ENCODE measurements at regions not wholly inside any gene's neighbourhood (a gene's known extent, or its start where the extent isn't known, plus 50 kb on each side); places are given as distances from the start of the nearest gene placed in this dataset.

DNA sequence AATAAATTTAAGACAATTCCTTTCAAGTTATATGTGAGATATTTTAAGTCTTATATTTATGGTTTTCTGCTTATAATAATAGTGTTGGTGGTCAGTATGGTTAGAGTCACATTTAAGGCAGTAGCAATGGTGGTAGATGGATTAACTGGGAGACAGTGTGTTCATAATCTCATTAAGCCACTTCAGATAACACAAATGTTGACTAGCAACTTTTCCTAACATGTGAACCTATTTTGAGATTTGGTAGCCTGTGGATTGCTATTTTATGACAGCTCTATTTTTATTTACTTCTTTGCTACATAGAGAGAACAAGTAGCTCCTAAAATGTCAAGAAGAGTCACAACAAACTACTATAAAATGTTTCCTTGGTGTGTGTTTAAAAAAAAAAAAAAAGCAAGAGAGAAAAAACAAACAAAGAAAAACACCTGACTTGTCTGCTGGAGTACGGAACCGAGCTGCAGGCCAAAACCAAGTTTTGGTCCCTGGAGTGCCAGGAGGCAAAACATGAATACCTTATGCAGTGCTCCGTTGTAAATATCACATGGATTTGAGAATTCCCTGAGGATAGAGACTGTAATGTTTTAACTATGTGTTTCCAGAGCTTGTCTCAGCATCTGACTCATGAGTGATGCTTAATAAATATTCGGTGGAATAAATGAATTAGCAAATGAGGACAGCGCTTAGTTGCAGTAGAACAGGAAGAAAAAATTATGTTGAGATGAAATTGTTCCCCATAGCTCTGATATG is 457.1 kb upstream of the ROBO2 start:
- 63% methylated on average over 5 of the region's 5 CpGs for WGBS
- Histone ChIP-seq H3K36me3 (no peaks in the 10 kb centered on the region), H3K9me3 (no peaks in the 10 kb centered on the region), H3K27ac (replicated peaks in 1 of 4) (no peak overlapping the region), H3K4me1 (no peaks in the 10 kb centered on the region), H3K4me3 (no peak overlapping the region), H3K27me3 (no peaks in the 10 kb centered on the region)
- intact Hi-C loops (cut with DNase I), result no loop called here
- no peak for DNase-seq (ENCODE audit: extremely low spot score)
- TF ChIP-seq POLR2A (IDR thresholded peaks at IDR 0.05; ENCODE audit: low read depth), result no peak
- no peak for TF ChIP-seq POLR2AphosphoS5 (IDR thresholded peaks at IDR 0.05)
- no peak for TF ChIP-seq EP300 (IDR thresholded peaks at IDR 0.05)
- TF ChIP-seq, protein P1, sequence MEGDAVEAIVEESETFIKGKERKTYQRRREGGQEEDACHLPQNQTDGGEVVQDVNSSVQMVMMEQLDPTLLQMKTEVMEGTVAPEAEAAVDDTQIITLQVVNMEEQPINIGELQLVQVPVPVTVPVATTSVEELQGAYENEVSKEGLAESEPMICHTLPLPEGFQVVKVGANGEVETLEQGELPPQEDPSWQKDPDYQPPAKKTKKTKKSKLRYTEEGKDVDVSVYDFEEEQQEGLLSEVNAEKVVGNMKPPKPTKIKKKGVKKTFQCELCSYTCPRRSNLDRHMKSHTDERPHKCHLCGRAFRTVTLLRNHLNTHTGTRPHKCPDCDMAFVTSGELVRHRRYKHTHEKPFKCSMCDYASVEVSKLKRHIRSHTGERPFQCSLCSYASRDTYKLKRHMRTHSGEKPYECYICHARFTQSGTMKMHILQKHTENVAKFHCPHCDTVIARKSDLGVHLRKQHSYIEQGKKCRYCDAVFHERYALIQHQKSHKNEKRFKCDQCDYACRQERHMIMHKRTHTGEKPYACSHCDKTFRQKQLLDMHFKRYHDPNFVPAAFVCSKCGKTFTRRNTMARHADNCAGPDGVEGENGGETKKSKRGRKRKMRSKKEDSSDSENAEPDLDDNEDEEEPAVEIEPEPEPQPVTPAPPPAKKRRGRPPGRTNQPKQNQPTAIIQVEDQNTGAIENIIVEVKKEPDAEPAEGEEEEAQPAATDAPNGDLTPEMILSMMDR (IDR thresholded peaks at IDR 0.05), result no peak

DNA sequence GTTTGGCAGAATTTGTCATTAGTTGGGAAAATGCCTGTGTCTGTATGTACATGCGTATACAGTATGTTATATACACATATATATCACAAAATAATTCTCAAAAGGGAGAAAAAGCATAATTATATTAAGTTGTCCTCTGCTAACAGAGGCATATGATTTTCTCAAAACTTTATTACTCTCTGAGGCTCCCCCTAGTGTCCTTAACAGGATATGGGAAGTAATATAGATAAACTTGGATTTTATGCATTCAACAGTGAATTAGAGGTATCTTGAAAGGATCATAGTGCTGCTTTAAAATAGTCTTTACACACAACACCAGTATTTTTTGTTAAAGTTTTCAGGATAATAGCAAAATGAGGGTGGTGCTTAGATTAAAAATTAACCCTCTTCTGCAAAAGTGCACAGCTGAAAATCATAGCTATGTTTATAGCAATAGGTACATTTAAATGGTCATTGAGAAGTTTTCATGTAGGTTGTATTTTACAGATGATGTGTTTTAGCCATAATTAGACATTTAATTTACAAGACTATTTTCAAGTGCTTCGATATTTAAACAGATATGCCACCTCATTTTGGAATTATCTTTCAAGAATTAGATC is 454.0 kb upstream of the ROBO2 start:
- intact Hi-C loops (cut with DNase I), result no loop called here

DNA sequence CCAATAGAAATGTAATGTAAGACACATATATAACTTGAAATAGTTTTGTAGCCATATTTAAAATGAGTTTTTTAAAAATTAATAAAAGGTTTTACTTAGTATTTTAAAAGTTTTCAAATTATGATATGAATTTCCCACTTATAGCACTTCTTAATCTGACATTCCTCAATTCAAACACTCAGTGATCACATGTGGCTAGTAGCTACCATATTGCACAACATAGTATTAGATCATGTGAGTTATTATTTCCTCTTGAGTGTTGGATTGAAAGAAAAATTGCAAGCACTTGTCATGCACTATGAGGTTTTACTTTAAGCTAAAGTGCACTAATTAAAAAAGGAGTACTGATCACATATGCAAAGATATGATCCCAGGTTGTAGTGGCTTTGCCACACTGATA is 453.4 kb upstream of the ROBO2 start:
- H3K27ac ChIP-seq (replicated peaks in 1 of 4), result no peak overlapping the region
- intact Hi-C loops (cut with DNase I), result no loop called here
- H3K4me1 ChIP-seq, result no peaks in the 10 kb centered on the region
- H3K27me3 ChIP-seq, result no peaks in the 10 kb centered on the region
- H3K4me3 ChIP-seq, result no peak overlapping the region
- DNase-seq (ENCODE audit: extremely low spot score), result no peak
- H3K9me3 ChIP-seq, result no peaks in the 10 kb centered on the region
- H3K36me3 ChIP-seq, result no peaks in the 10 kb centered on the region
- TF ChIP-seq, protein P1 (IDR thresholded peaks at IDR 0.05), result no peak
- TF ChIP-seq POLR2A (IDR thresholded peaks at IDR 0.05; ENCODE audit: low read depth), result no peak
- TF ChIP-seq EP300 (IDR thresholded peaks at IDR 0.05), result no peak
- no peak for TF ChIP-seq POLR2AphosphoS5 (IDR thresholded peaks at IDR 0.05)

More for the DNA sequence above, 454.0 kb upstream of the ROBO2 start:
- no peak overlapping the region for H3K27ac ChIP-seq (replicated peaks in 1 of 4)
- H3K4me3 ChIP-seq, result no peak overlapping the region
- no peaks in the 10 kb centered on the region for H3K9me3 ChIP-seq
- no peaks in the 10 kb centered on the region for H3K27me3 ChIP-seq
- H3K36me3 ChIP-seq, result no peaks in the 10 kb centered on the region
- WGBS, result 78% methylated on average over 2 of the region's 2 CpGs
- no peak for DNase-seq (ENCODE audit: extremely low spot score)
- no peaks in the 10 kb centered on the region for H3K4me1 ChIP-seq
- TF ChIP-seq, protein P1 (IDR thresholded peaks at IDR 0.05), result peak in 2 of 3 experiments; percentile 10 to 43
- TF ChIP-seq POLR2A (IDR thresholded peaks at IDR 0.05; ENCODE audit: low read depth), result no peak

DNA sequence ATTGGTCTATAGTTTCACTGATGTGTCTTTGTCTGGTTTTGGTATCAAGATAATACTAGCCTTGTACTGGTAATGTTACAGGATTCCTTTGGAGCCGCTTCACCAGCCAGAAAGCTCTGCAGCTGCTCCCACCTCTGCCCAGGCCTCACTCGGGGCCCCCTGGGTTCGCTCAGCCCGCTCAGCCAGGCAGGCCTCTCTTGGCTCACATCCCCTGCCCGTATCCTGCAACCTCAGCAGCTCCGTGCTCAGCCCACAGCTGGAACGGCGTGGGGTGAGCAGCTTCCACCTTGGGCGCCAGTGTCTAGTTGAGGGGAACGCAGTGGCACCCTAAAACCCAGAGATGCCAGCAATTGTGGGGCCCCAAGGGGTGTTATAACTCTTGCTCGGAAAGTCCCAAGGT is 429.7 kb upstream of the ROBO2 start:
- no peaks in the 10 kb centered on the region for H3K36me3 ChIP-seq

More for the DNA sequence above, 429.7 kb upstream of the ROBO2 start:
- H3K4me1 ChIP-seq, result no peaks in the 10 kb centered on the region
- 85% methylated on average over 11 of the region's 11 CpGs for WGBS
- no peaks in the 10 kb centered on the region for H3K27me3 ChIP-seq
- intact Hi-C loops (cut with DNase I), result no loop called here
- TF ChIP-seq, protein P1 (IDR thresholded peaks at IDR 0.05), result no peak
- no peak for TF ChIP-seq EP300 (IDR thresholded peaks at IDR 0.05)
- no peak for TF ChIP-seq POLR2A (IDR thresholded peaks at IDR 0.05; ENCODE audit: low read depth)
- TF ChIP-seq POLR2AphosphoS5 (IDR thresholded peaks at IDR 0.05), result no peak
- no peaks in the 10 kb centered on the region for H3K9me3 ChIP-seq
- no peak for DNase-seq (ENCODE audit: extremely low spot score)
- H3K4me3 ChIP-seq, result no peak overlapping the region
- no peak overlapping the region for H3K27ac ChIP-seq (replicated peaks in 1 of 4)

All from esophagus muscularis mucosa (tissue), 4 donors.